CD4-positive, alpha-beta T cell (primary cell): ENCODE measurements at regions not wholly inside any gene's neighbourhood (a gene's known extent, or its start where the extent isn't known, plus 50 kb on each side); places are given as distances from the start of the nearest gene placed in this dataset.

Source experiments
- ATAC-seq: fragments of 200-7000 bp; cut with Tn5 transposase; one replicate; pipeline ENCODE4 v1.10.0; 2022; ENCODE audit warnings: mild to moderate bottlenecking; ENCODE audit not compliant: poor library complexity
- CTCF ChIA-PET: fragments of 350-600 bp; sonication (Branson Sonifier 250); formaldehyde crosslinking; loops from one replicate; lab custom pipeline; 2021; ENCODE audit warnings: antibody characterized with exemption, inconsistent platforms; lab: Charles Lee
- POLR2A ChIA-PET: fragments of 350-600 bp; sonication (Branson Sonifier 250); formaldehyde crosslinking; loops from one replicate; lab custom pipeline; 2021; ENCODE audit warnings: antibody characterized with exemption, inconsistent platforms; lab: Charles Lee
- DNase-seq, 14 experiments: peaks; one replicate each; pipeline ENCODE4 v3.0.0-alpha.2; 2013 to 2020; ENCODE audit warnings: mixed read lengths in 2 of 14
- H3K27ac ChIP-seq, 2 donors: one replicate each; pipeline versions ENCODE4 v1.5.1 to v1.7.0; 2013; ENCODE audit warnings: low read length in 2 of 2, low read depth in 1 of 2, mild to moderate bottlenecking in 1 of 2
- H3K27me3 ChIP-seq, 2 experiments: 1 replicate in 1 of 2; 2 replicates in 1 of 2; pipeline versions ENCODE4 v1.6.1 to v1.7.0; 2013; ENCODE audit warnings: low read length in 2 of 2, control low read depth in 1 of 2, mild to moderate bottlenecking in 1 of 2, moderate library complexity in 1 of 2; ENCODE audit not compliant: insufficient read depth in 2 of 2, control insufficient read depth in 1 of 2
- H3K36me3 ChIP-seq: one replicate; pipeline ENCODE4 v1.6.1; 2013; ENCODE audit warnings: low read length, control low read depth; ENCODE audit not compliant: insufficient read depth
- H3K4me1 ChIP-seq: one replicate; pipeline ENCODE4 v1.6.1; 2013; ENCODE audit warnings: low read length, control low read depth; ENCODE audit not compliant: insufficient read depth
- H3K4me3 ChIP-seq: one replicate; pipeline ENCODE4 v1.5.1; 2013; ENCODE audit warnings: mild to moderate bottlenecking, low read length, moderate library complexity
- H3K9me3 ChIP-seq, 2 experiments: 1 replicate in 1 of 2; 2 replicates in 1 of 2; pipeline versions ENCODE4 v1.6.1 to v1.7.0; 2013; ENCODE audit warnings: low read length in 2 of 2, mild to moderate bottlenecking in 2 of 2, control low read depth in 1 of 2, moderate library complexity in 1 of 2; ENCODE audit not compliant: control insufficient read depth in 1 of 2, insufficient read depth in 1 of 2
- H3K27ac Mint-ChIP-seq: one replicate; pipeline ENCODE4 v1.8.0; 2020; ENCODE audit warnings: mixed read lengths
- H3K27me3 Mint-ChIP-seq: one replicate; pipeline ENCODE4 v1.8.0; 2021; ENCODE audit warnings: mixed read lengths
- H3K36me3 Mint-ChIP-seq: one replicate; pipeline ENCODE4 v1.8.0; 2021; ENCODE audit warnings: low read depth, mixed read lengths
- H3K4me1 Mint-ChIP-seq: one replicate; pipeline ENCODE4 v1.8.0; 2021; ENCODE audit warnings: low read depth, mixed read lengths
- H3K4me3 Mint-ChIP-seq: one replicate; pipeline ENCODE4 v1.8.0; 2020; ENCODE audit warnings: mild to moderate bottlenecking, mixed read lengths
- H3K9me3 Mint-ChIP-seq: one replicate; pipeline ENCODE4 v1.8.0; 2020; ENCODE audit warnings: mixed read lengths
- intact Hi-C, 2 experiments: fragments of 100-400 bp; cut with DNase I in 1 of 2; cut with micrococcal nuclease in 1 of 2; formaldehyde crosslinking; loops; one replicate each; pipeline versions ENCODE4 v1.15.1 to v1.9.0; 2023 to 2025; cut with DNase I, micrococcal nuclease
- TF ChIP-seq, protein P1 (sequence below): fragments of 200-600 bp; IDR thresholded peaks from one replicate; pipeline ENCODE4 v1.8.0; 2022; ENCODE audit warnings: antibody characterized with exemption, mild to moderate bottlenecking

DNA sequence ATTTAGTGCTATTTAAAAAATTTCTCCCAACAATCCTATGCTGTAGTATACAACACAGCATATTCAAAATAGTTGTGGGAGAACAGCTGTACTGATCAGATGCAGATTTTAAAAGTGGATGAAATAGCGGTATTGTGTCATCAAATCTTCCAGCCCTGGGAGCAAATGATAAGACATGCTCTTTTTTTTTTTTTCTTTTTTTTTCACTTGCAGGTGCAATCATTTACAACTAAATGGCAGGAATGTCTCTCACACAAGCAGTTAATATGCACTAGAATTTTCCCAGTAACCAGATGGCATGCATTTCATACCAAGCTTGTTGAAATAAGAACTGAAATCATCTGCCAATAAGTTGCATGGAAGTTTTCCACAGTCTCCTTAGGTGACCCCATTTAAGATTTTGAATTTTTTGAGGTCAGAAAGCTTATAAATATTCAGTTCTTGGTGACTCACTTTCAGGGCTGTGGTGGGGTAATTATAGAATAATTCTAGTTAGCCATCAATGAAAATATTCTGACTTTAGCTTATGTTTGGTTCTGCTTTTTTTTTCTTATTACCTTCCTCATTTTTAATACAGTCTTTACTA, 623.9 kb upstream of the NR5A2 start:
- H3K27ac Mint-ChIP-seq: no peak overlapping the region
- TF ChIP-seq, protein P1, sequence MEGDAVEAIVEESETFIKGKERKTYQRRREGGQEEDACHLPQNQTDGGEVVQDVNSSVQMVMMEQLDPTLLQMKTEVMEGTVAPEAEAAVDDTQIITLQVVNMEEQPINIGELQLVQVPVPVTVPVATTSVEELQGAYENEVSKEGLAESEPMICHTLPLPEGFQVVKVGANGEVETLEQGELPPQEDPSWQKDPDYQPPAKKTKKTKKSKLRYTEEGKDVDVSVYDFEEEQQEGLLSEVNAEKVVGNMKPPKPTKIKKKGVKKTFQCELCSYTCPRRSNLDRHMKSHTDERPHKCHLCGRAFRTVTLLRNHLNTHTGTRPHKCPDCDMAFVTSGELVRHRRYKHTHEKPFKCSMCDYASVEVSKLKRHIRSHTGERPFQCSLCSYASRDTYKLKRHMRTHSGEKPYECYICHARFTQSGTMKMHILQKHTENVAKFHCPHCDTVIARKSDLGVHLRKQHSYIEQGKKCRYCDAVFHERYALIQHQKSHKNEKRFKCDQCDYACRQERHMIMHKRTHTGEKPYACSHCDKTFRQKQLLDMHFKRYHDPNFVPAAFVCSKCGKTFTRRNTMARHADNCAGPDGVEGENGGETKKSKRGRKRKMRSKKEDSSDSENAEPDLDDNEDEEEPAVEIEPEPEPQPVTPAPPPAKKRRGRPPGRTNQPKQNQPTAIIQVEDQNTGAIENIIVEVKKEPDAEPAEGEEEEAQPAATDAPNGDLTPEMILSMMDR: no peak
- no peak overlapping the region for H3K4me3 Mint-ChIP-seq
- Histone ChIP-seq H3K4me3 (no peak overlapping the region), H3K27me3 (no peaks in the 10 kb centered on the region), H3K9me3 (no peaks in the 10 kb centered on the region), H3K4me1 (no peaks in the 10 kb centered on the region), H3K36me3 (no peaks in the 10 kb centered on the region), H3K27ac (no peak overlapping the region)
- ChIA-PET POLR2A (no interaction called here), CTCF (no interaction called here)
- peaks cover 10% of the 10 kb centered on the region for H3K4me1 Mint-ChIP-seq
- intact Hi-C loops: no loop called here
- H3K9me3 Mint-ChIP-seq: no peaks in the 10 kb centered on the region
- DNase-seq (no peak), ATAC-seq (no peak)
- H3K27me3 Mint-ChIP-seq: peaks cover 11% of the 10 kb centered on the region
- H3K36me3 Mint-ChIP-seq: no peaks in the 10 kb centered on the region

GRCh38 chr1:199404191-199404590, 623.3 kb upstream of the NR5A2 start:
- Histone ChIP-seq H3K36me3 (no peaks in the 10 kb centered on the region), H3K27ac (no peak overlapping the region), H3K9me3 (no peaks in the 10 kb centered on the region), H3K4me1 (no peaks in the 10 kb centered on the region), H3K27me3 (no peaks in the 10 kb centered on the region), H3K4me3 (no peak overlapping the region)
- Mint-ChIP-seq H3K9me3 (no peaks in the 10 kb centered on the region), H3K4me1 (peaks cover 10% of the 10 kb centered on the region), H3K27ac (no peak overlapping the region), H3K27me3 (peaks cover 11% of the 10 kb centered on the region), H3K4me3 (no peak overlapping the region), H3K36me3 (no peaks in the 10 kb centered on the region)
- ATAC-seq: no peak
- TF ChIP-seq, protein P1: no peak
- POLR2A ChIA-PET: no interaction called here
- no peak for DNase-seq
- CTCF ChIA-PET: no interaction called here
- intact Hi-C loops: no loop called here

DNA sequence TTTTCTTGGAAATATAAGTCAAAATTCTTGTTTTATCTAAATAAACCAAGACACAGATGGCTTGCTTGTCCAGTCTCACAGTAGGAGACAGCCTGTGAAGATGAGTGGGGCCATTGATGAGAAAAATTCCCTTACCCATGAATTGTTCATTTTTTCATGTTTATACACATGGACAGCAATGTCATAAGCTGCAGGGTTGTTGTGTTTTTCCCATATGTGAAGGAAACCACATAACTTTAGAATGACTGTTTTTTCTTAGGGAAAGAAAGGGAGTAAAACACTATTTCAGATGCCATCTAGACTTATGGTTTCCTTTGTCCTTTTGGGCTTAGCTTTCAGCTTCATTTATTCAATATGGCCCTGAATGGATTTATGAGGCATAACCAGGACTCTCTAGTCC, 622.5 kb upstream of the NR5A2 start:
- TF ChIP-seq, protein P1: no peak
- Mint-ChIP-seq H3K4me1 (peaks cover 7% of the 10 kb centered on the region), H3K4me3 (no peak overlapping the region), H3K27me3 (peaks cover 14% of the 10 kb centered on the region), H3K27ac (no peak overlapping the region), H3K36me3 (no peaks in the 10 kb centered on the region), H3K9me3 (no peaks in the 10 kb centered on the region)
- POLR2A ChIA-PET: no interaction called here
- CTCF ChIA-PET: no interaction called here
- no peak for DNase-seq
- no peak overlapping the region for H3K27ac ChIP-seq
- no peak overlapping the region for H3K4me3 ChIP-seq
- no peak for ATAC-seq
- intact Hi-C loops: no loop called here
- H3K27me3 ChIP-seq: no peaks in the 10 kb centered on the region
- H3K36me3 ChIP-seq: no peaks in the 10 kb centered on the region
- no peaks in the 10 kb centered on the region for H3K9me3 ChIP-seq
- no peaks in the 10 kb centered on the region for H3K4me1 ChIP-seq
